ENCODE measurements at regions not wholly inside any gene's neighbourhood (a gene's known extent, or its start where the extent isn't known, plus 50 kb on each side); places are given as distances from the start of the nearest gene placed in this dataset.

DNA sequence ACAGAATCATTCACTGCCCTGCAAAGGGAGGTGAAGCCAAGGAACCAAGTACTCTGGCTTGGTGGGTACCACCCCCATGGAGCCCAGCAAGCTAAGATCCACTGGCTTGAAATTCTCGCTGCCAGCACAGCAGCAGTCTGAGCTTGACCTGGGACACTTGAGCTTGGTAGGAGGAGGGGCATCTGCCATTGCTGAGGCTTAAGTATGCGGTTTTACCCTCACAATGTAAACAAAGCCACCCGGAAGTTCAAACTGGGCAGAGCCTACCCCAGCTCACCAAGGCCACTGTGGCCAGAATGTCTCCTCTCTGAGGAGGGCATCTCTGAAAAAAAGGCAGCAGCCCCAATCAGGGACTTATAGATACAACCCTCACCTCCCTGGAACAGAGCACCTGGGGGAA lies 1050.0 kb upstream of the GHITM start:
- H3K27me3 ChIP-seq (ENCODE audit: control insufficient read depth, extremely low read depth, insufficient read depth, low read length): no peaks in the 10 kb centered on the region

DNA sequence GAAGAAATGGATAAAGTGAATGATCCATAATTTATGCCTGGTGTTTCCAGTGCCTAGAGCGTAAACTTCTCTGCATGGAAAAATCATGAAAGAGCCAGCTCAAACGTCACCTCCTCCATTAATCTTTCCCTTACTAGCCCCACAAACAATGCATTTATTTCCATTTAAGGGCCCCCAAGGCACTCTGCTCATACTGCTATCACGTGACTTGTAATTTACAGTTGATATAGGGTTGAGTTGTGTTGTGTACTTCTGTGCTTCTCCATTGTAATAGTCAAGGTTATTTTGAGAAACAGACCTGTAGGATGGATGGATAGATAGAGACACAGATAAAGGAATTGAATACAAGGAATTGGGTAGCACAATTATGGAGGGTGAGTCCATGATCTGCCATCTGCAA lies 1034.7 kb upstream of the GHITM start:
- Histone ChIP-seq H3K4me1 (ENCODE audit: control insufficient read depth, extremely low read depth, insufficient read depth, low read length) (no peaks in the 10 kb centered on the region), H4K20me1 (ENCODE audit: control insufficient read depth, extremely low read depth, insufficient read depth, low read length) (no peaks in the 10 kb centered on the region), H3K4me2 (ENCODE audit: control insufficient read depth, extremely low read depth, insufficient read depth, low read depth, low read length) (no peak overlapping the region), H3K27ac (ENCODE audit: control insufficient read depth, insufficient read depth, low read length) (no peak overlapping the region), H3K36me3 (ENCODE audit: control insufficient read depth in 2 of 2, extremely low read depth in 1 of 2, insufficient read depth in 2 of 2, low read length in 2 of 2) (no peaks in the 10 kb centered on the region), H3K9ac (ENCODE audit: control insufficient read depth, extremely low read depth, insufficient read depth, low read length) (no peak overlapping the region), H3K27me3 (ENCODE audit: control insufficient read depth, extremely low read depth, insufficient read depth, low read length) (no peaks in the 10 kb centered on the region), H3K9me3 (ENCODE audit: control insufficient read depth, low read depth, low read length) (no peaks in the 10 kb centered on the region), H3K9me1 (ENCODE audit: control insufficient read depth, extremely low read depth, insufficient read depth, low read length) (no peaks in the 10 kb centered on the region), H3K79me2 (ENCODE audit: control insufficient read depth, insufficient read depth, low read length) (no peaks in the 10 kb centered on the region), H2AFZ (ENCODE audit: control insufficient read depth, low read length) (no peak overlapping the region), H3K4me3 (ENCODE audit: control insufficient read depth in 2 of 3, extremely low read depth in 1 of 3, insufficient read depth in 2 of 3, low read depth in 1 of 3, low read length in 3 of 3) (no peak overlapping the region)
- TF ChIP-seq, protein P1, sequence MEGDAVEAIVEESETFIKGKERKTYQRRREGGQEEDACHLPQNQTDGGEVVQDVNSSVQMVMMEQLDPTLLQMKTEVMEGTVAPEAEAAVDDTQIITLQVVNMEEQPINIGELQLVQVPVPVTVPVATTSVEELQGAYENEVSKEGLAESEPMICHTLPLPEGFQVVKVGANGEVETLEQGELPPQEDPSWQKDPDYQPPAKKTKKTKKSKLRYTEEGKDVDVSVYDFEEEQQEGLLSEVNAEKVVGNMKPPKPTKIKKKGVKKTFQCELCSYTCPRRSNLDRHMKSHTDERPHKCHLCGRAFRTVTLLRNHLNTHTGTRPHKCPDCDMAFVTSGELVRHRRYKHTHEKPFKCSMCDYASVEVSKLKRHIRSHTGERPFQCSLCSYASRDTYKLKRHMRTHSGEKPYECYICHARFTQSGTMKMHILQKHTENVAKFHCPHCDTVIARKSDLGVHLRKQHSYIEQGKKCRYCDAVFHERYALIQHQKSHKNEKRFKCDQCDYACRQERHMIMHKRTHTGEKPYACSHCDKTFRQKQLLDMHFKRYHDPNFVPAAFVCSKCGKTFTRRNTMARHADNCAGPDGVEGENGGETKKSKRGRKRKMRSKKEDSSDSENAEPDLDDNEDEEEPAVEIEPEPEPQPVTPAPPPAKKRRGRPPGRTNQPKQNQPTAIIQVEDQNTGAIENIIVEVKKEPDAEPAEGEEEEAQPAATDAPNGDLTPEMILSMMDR (optimal IDR thresholded peaks at IDR 0.05 in 1 of 3, IDR thresholded peaks at IDR 0.05 in 1 of 3, conservative IDR thresholded peaks at IDR 0.05 in 1 of 3; ENCODE audit: extremely low read depth in 1 of 3, insufficient read depth in 2 of 3, low read length in 3 of 3): no peak
- TF ChIP-seq EZH2 (IDR thresholded peaks at IDR 0.05; ENCODE audit: low read length): no peak
- DNase-seq (ENCODE audit: low read depth, low spot score): no peak
- dilution Hi-C loops (cut with MboI; ENCODE audit: extremely low pct_ligation_motif_present, low sequenced_read_pairs): no loop called here
- no peak for FAIRE-seq

More for the DNA sequence above, 1050.0 kb upstream of the GHITM start:
- no peak overlapping the region for H3K9ac ChIP-seq (ENCODE audit: control insufficient read depth, extremely low read depth, insufficient read depth, low read length)
- H3K27ac ChIP-seq (ENCODE audit: control insufficient read depth, insufficient read depth, low read length): no peak overlapping the region
- H4K20me1 ChIP-seq (ENCODE audit: control insufficient read depth, extremely low read depth, insufficient read depth, low read length): no peaks in the 10 kb centered on the region
- H3K4me2 ChIP-seq (ENCODE audit: control insufficient read depth, extremely low read depth, insufficient read depth, low read depth, low read length): no peak overlapping the region
- no peak for FAIRE-seq
- no peak for DNase-seq (ENCODE audit: low read depth, low spot score)
- no peaks in the 10 kb centered on the region for H3K4me1 ChIP-seq (ENCODE audit: control insufficient read depth, extremely low read depth, insufficient read depth, low read length)
- H3K79me2 ChIP-seq (ENCODE audit: control insufficient read depth, insufficient read depth, low read length): no peaks in the 10 kb centered on the region
- no peak for TF ChIP-seq EZH2 (IDR thresholded peaks at IDR 0.05; ENCODE audit: low read length)
- TF ChIP-seq, protein P1 (optimal IDR thresholded peaks at IDR 0.05 in 1 of 3, IDR thresholded peaks at IDR 0.05 in 1 of 3, conservative IDR thresholded peaks at IDR 0.05 in 1 of 3; ENCODE audit: extremely low read depth in 1 of 3, insufficient read depth in 2 of 3, low read length in 3 of 3): no peak
- dilution Hi-C loops (cut with MboI; ENCODE audit: extremely low pct_ligation_motif_present, low sequenced_read_pairs): no loop called here
- no peaks in the 10 kb centered on the region for H3K36me3 ChIP-seq (ENCODE audit: control insufficient read depth in 2 of 2, extremely low read depth in 1 of 2, insufficient read depth in 2 of 2, low read length in 2 of 2)
- no peak overlapping the region for H2AFZ ChIP-seq (ENCODE audit: control insufficient read depth, low read length)
- no peaks in the 10 kb centered on the region for H3K9me1 ChIP-seq (ENCODE audit: control insufficient read depth, extremely low read depth, insufficient read depth, low read length)
- no peaks in the 10 kb centered on the region for H3K9me3 ChIP-seq (ENCODE audit: control insufficient read depth, low read depth, low read length)
- no peak overlapping the region for H3K4me3 ChIP-seq (ENCODE audit: control insufficient read depth in 2 of 3, extremely low read depth in 1 of 3, insufficient read depth in 2 of 3, low read depth in 1 of 3, low read length in 3 of 3)

All from keratinocyte (primary cell).